ENCODE measurements at regions not wholly inside any gene's neighbourhood (a gene's known extent, or its start where the extent isn't known, plus 50 kb on each side); places are given as distances from the start of the nearest gene placed in this dataset.
A peak's percentile ranks its signal among the peaks of the same experiment; 100 is the strongest.

- TF ChIP-seq KLF17 (tag by site-specific recombination; IDR thresholded peaks at IDR 0.05) (no peak), ZNF423 (tag by site-specific recombination; IDR thresholded peaks at IDR 0.05) (no peak), ZNF350 (tag by site-specific recombination; IDR thresholded peaks at IDR 0.05) (no peak), ZNF777 (tag by site-specific recombination; IDR thresholded peaks at IDR 0.05; ENCODE audit: borderline replicate concordance) (no peak), ZNF404 (tag by site-specific recombination; IDR thresholded peaks at IDR 0.05) (no peak), ZNF529 (tag by site-specific recombination; IDR thresholded peaks at IDR 0.05; ENCODE audit: insufficient replicate concordance) (no peak), ZBTB20 (tag by site-specific recombination; IDR thresholded peaks at IDR 0.05) (no peak), WT1 (tag by site-specific recombination; IDR thresholded peaks at IDR 0.05) (peak; percentile 95), ZNF19 (tag by site-specific recombination; IDR thresholded peaks at IDR 0.05; ENCODE audit: low read depth) (no peak), PRDM6 (tag by site-specific recombination; IDR thresholded peaks at IDR 0.05) (peak; percentile 75), YY2 (tag by site-specific recombination; IDR thresholded peaks at IDR 0.05) (no peak), ZSCAN23 (tag by site-specific recombination; IDR thresholded peaks at IDR 0.05) (no peak), ZNF138 (tag by site-specific recombination; IDR thresholded peaks at IDR 0.05; ENCODE audit: borderline replicate concordance) (no peak), ZNF214 (tag by site-specific recombination; IDR thresholded peaks at IDR 0.05; ENCODE audit: borderline replicate concordance) (no peak), ZNF114 (tag by site-specific recombination; IDR thresholded peaks at IDR 0.05) (no peak), FEZF1 (tag by site-specific recombination; IDR thresholded peaks at IDR 0.05) (peak; percentile 79), ZNF324 (tag by site-specific recombination; IDR thresholded peaks at IDR 0.05) (no peak), SCRT1 (tag by site-specific recombination; IDR thresholded peaks at IDR 0.05; ENCODE audit: borderline replicate concordance) (peak; percentile 66; the same call in 1 of the 2 replicates), GLIS1 (tag by site-specific recombination; IDR thresholded peaks at IDR 0.05) (peak; percentile 98), ZNF248 (tag by site-specific recombination; IDR thresholded peaks at IDR 0.05) (no peak), TCF7L2 (IDR thresholded peaks at IDR 0.05; ENCODE audit: borderline replicate concordance, low read depth, low read length) (peak; percentile 95), ZNF776 (tag by site-specific recombination; IDR thresholded peaks at IDR 0.05; ENCODE audit: borderline replicate concordance) (no peak), ZNF501 (tag by site-specific recombination; IDR thresholded peaks at IDR 0.05) (no peak), MEIS1 (CRISPR knock-in tag; IDR thresholded peaks at IDR 0.05; ENCODE audit: borderline replicate concordance) (no peak), ZNF24 (tag by site-specific recombination; IDR thresholded peaks at IDR 0.05) (0 out of 2 replicates have a peak, but pooled peaks have one; percentile 25), ZIC2 (tag by site-specific recombination; IDR thresholded peaks at IDR 0.05) (peak; percentile 96), ZNF341 (tag by site-specific recombination; IDR thresholded peaks at IDR 0.05; ENCODE audit: low read depth) (no peak), ZNF274 (IDR thresholded peaks at IDR 0.05; ENCODE audit: low read length) (no peak), ZNF274 (tag by site-specific recombination; IDR thresholded peaks at IDR 0.05; ENCODE audit: borderline replicate concordance) (no peak), ZSCAN30 (tag by site-specific recombination; IDR thresholded peaks at IDR 0.05) (0 out of 2 replicates have a peak, but pooled peaks have one; percentile 25), ZNF433 (tag by site-specific recombination; IDR thresholded peaks at IDR 0.05; ENCODE audit: low read depth) (no peak), ZNF121 (tag by site-specific recombination; IDR thresholded peaks at IDR 0.05) (peak; percentile 14; the same call in 1 of the 2 replicates), KLF9 (tag by site-specific recombination; IDR thresholded peaks at IDR 0.05; ENCODE audit: low read depth) (no peak), ZNF280D (tag by site-specific recombination; IDR thresholded peaks at IDR 0.05) (no peak), ZNF626 (tag by site-specific recombination; IDR thresholded peaks at IDR 0.05) (no peak), ZBTB8A (tag by site-specific recombination; IDR thresholded peaks at IDR 0.05) (0 out of 2 replicates have a peak, but pooled peaks have one; percentile 32), HOXD13 (CRISPR knock-in tag; IDR thresholded peaks at IDR 0.05; ENCODE audit: borderline replicate concordance) (no peak), SCRT2 (tag by site-specific recombination; IDR thresholded peaks at IDR 0.05) (peak; percentile 69), IKZF3 (tag by site-specific recombination; IDR thresholded peaks at IDR 0.05) (peak; percentile 77)
These were observed 308.4 kb upstream of the CDIN1 start (continued) for GRCh38 chr15:36271048-36271447.

All from HEK293 (cell line).